Hindlimb muscle (tissue), 1 donor: ENCODE measurements at regions not wholly inside any gene's neighbourhood (a gene's known extent, or its start where the extent isn't known, plus 50 kb on each side); places are given as distances from the start of the nearest gene placed in this dataset.

ENCODE experiments used
- DNase-seq: peaks from one replicate; pipeline ENCODE4 v3.0.0-alpha.2; 2013

DNA sequence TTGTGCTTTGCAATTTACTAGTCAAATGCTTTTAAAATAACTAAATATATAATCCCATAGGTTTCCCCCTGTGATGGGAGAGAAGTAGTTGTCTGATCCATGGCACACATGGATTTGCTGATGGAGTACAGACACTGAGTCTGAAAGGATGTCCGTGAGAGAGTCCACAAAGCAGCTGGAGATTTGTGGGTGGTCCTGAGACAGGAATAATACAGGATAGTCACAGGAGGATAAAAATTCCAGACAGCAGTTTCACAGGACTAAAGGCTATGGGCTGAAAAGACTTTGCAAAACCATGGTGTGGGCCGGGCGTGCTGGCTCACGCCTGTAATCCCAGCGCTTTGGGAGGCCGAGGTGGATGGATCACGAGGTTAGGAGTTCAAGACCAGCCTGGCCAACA is 58.7 kb upstream of the ZFR start:
- DNase-seq, result no peak

DNA sequence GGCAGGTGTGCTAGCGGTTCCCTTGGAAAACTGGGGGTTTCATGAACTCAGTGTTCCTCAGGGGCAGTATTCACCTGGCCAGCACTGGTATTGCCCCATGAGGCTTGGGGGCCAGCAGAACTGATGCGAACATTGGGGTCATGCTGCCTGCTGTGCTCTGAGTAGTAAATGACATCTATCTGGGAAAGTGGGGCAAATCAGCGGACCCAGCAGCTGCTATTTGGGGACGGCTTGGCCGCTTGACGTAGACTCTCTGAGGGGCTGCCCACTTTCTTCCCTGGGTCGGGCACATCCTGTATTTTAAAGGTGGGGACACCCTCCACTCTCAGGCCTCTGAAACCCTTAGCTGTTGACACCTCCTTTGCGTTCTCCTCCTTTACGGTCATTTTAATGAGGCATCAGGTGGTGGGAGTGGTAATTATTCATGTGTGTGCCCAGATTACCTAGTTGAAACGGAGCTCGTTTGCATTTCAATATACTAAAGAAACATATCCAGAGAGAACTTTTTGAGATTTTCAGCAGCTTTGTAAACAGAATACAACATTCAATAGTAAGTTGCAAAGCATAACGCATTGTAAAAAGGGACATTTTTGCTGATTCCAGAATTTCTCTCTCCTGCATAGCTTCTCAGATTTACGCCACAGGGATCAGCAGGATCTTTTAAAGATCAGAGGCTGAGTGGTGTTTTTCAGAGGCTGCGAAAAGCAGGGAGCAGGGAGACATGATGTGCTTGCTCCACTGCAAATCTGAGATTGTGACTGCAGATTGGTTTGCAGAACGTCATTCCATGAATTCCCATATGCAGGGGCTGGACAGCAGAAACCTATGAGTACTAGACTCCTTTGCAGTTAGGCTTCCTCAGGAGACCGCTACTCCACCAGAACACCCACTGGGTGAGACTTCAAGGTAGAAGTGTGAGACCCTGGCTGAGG is 56.8 kb upstream of the ZFR start:
- no peak for DNase-seq

GRCh38 chr5:32500181-32500580 is 55.6 kb upstream of the ZFR start:
- no peak for DNase-seq

DNA sequence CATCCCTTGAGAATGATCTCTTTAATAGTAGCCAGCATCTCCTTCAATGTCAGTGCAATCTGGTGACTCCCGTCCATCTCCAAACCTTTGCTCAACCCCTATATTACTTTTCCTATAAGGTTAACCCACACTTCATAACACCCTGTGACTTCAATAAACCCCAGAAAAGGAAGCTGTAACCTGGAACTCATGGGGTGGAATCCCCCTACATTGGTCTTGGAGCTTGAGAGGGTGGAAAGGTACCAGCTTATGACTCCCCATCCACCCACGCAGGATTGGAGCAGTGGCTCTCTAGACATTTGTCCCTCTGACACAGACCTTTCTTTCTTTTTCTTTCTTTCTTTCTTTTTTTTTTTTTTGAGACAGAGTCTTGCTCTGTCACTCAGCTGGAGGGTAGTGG is 54.7 kb upstream of the ZFR start:
- DNase-seq, result no peak

DNA sequence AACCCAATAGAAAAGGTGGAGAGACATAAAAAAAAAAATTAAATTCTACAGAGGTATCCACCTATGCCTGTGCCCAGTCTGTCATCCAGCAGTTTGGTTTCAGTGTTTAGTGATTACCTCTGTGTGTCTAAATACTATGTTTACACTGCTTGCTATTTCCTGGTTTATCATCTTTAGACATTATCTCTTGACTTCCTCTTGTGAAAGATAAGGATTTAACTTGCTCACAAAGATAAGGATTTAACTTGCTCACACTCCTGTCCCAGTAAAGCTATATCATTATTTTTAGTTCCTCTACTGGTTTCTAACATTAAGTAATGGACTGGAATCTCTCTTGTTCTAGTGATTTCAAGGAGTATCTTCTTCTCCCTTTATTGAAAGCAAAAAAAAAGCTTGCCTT is 53.9 kb upstream of the ZFR start:
- no peak for DNase-seq

DNA sequence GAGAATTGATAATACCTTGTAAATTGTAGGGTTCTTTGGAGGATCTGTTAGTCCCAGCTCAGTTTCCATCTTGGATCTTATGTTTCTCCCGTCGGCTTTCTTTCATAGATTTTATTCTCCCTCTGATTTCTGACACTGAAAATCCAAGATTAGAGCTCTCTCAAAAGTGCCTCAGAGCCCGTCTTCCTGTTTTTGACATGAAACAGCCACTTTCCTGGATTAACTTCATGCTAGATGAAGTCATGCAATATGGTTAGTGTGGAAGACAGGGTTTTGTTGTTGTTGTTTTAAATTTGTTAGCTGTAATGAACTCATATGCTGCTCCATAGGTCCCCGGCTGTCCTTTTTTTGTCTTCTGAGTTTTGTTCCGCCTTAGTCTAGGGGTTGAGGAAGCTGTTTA is 51.6 kb upstream of the ZFR start:
- DNase-seq, result no peak

DNA sequence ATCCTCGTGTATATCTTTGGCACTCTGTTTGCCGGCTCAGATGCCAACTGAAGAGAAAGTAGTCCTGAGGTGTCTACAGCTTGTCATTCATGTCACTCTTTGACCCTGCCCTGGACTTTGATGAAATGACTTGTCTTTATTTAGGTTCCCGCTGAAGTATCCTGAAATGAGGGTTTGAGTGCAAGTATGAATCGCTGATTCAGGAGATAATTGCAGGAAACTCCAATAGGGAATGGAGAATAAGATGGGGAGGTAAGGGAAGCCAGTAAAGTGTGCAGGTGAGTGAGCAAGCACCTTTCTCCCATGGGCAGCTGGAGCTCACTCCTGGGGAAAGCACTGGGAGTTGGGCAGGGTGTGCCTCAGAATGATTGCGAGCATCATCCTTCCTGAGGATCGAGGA is 50.3 kb upstream of the ZFR start:
- no peak for DNase-seq
